ENCODE measurements at regions not wholly inside any gene's neighbourhood (a gene's known extent, or its start where the extent isn't known, plus 50 kb on each side); places are given as distances from the start of the nearest gene placed in this dataset.
"Not testable (repeated sequence)": the region's sequence is repeated elsewhere in the genome, so short reads cannot be mapped to it uniquely, and the experiment has no call there.

DNA sequence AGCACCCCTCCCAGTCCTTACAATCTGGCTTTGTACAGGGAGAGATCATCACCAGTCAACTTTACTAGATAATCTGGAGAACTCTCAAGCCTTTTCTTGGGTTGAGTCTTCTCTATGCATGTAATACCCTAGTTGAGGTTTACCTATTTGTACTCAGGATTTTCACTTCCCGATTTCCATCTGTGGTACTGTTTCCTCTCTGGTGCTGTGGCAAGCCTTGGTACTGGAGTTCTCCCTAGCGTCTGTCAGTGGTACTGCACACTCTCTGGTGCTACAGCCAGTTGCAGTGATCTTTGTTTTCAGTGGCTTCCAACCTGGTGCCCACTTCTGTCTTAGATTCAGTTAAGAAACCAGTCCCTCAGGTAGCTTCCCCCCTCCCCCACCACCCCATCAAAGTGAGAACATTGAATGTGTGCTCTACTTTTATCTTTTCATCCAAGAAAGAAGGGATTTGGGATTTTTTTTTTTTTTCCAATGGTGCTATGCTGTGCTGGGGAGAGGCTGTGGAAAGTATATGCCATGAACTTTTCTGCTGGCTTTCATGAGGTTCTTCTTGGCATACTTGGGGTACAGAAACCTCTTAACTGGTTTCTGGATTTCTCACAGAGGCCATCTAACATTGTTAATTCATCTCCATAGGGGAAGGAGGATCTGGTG lies 69.4 kb upstream of the EVL start:
- DNase-seq (ENCODE audit: low read depth in 2 of 2), result peak; percentile 24 to 45

DNA sequence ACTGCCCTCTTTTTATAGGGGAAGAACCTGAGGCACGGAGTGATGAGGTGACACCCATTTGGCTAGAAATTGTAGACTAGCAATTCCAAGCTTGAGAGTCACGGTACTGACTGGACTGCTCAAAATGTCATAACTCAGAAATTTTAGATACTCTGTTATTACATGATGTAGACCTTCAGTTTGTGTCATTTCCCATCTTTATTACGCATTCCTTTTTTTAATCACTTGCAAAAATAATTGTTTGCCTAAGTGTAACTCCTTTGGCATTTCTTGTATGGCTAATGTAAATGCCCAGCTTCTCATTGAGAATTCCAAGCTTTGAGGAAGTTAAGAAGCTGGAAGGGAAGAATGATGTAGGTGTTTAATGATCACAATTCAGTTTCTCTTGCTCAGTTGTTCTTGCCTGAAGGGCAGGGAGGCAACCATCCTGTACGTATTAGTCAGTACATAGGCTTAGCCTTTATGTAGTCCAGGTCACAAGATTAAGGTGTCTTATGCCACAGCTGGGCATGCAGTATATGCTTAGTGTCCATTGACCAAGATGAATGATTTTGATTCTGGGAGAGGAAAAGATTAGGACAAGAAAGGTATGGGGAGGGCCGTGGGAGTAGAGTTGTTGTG lies 68.2 kb upstream of the EVL start:
- DNase-seq (ENCODE audit: low read depth in 2 of 2), result no peak

DNA sequence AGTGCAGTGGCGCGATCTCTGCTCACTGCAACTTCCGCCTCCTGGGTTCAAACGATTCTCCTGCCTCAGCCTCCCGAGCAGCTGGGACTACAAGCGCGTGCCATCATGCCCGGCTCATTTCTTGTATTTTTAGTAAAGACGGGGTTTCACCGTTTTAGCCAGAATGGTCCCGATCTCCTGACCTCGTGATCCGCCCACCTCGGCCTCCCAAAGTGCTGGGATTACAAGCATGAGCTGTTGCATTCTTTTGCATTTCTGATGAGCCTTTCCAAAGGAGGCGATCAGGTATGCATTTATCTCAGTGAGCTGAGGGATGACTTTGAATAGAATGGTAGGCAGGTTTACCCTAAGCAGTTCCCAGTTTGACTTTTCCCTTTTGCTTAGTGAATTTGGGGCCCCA lies 64.8 kb upstream of the EVL start:
- DNase-seq (ENCODE audit: low read depth in 2 of 2), result not testable (repeated sequence)

DNA sequence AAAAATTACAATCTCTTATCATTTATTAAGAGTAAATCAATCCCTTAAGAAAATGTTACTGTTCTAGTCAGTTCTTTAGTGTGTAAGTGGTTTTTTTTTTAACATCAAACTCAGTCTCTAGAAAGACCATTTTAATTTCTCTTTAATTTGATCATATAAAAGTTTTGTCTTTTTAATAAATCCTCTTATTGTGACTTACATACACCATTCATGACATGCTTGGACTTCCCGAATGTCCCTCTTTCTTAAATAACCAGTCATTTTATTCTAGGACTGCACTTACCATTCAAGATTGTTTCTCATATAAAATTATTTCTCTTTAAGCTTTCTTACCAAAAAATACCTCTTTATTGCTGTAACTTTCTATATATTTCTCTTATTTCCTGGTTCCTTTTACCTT lies 60.8 kb upstream of the EVL start:
- DNase-seq (ENCODE audit: low read depth in 2 of 2), result no peak

DNA sequence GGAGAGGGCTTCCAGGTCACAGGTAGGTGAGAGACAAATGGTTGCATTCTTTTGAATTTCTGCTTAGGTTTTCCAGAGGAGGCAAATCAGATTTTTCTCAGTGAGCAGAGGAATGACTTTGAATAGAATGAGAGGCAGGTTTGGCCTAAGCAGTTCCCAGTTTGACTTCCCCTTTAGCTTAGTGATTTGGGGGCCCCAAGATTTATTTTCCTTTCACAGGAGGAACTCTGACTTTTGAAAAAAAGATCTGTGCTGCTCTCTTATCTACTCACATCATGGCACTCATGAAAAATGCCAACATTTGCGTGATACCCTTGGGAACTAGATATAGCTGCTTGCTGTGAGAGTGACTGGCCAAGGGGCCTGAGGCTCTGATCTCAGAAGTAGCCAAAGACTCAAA lies 58.0 kb upstream of the EVL start:
- DNase-seq (ENCODE audit: low read depth in 2 of 2), result no peak

DNA sequence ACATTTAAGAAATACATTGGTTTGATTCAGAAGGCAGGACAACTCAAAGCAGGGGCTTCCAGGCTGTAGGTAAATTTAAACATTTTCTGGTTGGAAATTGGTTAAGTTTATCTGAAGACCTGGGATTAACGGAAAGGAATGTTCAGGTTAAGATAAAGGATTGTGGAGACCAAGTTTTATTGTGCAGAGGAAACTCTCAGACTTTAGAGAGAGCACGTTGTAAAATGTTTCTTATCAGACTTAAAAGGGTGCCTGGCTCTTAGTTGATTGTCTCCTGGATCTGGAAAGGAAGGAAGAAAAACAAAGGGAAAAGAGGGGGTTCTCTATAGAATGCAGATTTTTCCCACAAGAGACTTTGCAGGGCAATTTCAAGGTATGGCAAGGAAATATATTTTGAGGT lies 55.4 kb upstream of the EVL start:
- DNase-seq (ENCODE audit: low read depth in 2 of 2), result not testable (repeated sequence)

DNA sequence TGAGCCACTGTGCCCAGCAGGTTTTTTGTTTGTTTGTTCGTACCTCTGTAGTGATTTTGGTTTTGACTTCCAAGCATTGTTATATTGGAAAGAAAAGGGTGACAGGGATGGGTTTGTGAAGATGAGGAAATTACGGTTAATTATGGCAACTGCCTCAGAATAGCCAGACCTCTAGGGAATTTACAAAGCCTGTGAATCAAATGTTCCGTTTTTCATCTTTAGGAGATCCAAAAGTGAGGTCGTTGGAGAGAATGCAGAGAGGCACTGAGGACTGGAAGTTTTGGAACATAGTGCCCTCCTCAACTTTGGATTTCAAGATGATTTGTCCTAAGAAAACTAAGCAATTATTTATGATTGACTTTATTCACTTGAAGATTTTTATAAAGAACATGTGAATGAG lies 54.5 kb upstream of the EVL start:
- DNase-seq (ENCODE audit: low read depth in 2 of 2), result no peak

DNA sequence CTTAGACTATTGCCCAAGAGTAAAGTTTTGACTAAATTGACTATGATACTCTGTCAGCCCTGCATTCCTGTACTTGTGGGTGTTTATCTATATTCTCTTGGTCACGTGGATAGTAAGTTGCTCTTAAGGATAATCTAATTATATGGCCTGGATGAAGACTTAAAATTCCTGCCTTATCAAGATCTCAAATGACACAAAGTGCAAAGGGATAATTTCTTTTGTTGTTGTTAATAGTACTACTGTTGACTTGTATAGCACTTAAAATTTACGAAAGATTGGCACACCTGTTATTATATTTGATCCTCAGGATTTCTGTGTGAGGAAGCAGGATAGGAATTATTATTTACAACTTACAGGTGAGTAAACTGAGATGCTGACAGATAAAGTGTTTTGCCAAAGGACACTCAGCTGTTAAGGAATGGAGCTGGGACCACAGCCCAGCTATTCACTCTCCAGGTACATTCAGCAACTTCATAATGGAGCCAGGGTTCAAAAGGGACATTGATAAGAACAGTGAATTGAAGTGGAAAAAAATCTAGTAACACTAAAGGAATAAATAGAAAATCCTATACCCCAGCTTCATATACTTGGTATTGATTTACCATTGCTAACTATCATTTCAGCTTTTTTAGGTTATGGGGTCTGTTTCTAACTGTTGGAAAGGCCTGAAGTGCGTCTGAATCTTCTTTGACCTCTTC lies 53.4 kb upstream of the EVL start:
- DNase-seq (ENCODE audit: low read depth in 2 of 2), result no peak

DNA sequence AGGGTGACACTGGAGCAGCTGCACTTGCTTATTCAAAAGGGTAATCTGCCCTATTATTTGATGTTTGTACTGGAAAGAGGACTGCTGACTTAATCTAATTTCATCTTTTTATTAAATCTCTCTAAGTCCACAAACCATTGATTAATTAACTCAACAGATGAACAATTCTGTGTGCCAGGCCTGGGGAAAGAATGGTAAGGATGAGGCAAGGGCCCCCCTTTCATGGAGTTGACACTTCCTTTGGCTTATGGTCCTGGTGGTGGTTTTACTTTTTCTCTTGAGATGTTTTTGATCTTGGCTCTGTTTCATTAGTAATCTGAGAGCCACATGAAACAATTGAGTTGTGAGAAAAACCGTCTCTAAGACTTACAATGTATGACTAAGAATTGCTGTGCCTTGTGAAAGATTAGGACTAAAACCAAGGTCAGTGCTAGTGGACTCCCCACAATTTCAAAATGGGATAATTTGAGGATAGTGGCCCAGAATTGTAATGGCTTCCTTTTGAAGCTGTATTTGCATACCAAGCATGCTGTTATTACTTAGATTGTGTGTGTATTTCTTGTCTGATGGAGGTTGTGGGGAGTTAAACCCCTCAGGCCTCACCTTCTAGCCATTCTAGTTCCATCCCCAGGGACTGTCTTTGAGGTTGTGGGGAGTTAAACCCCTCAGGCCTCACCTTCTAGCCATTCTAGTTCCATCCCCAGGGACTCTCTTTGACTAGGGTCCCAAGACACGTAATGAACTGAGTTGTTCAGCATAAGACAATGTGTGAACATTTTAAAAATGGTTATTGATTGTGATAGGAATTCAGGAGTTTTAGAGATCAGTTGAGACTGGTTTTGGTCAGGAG lies 52.5 kb upstream of the EVL start:
- DNase-seq (ENCODE audit: low read depth in 2 of 2), result no peak

DNA sequence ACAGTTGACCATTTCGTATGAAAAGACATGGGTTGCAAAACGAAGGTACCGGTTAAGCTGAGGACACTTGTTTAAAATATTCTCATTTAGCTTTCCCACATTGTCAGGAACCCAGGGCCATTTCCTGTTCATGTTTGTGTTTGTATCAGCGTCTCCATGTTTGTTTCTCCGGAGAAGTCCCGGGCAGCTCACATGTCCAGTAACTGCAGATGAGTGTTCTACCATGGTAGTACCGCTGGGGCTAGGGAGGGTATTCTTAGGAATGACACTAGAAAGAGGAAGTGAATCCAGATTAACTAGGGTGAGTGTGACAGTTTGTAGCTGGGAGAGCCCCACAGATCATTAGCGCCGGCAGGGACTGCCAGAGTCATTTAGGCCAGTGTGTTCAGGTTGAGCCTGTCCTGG lies 50.0 kb upstream of the EVL start:
- no peak for DNase-seq (ENCODE audit: low read depth in 2 of 2)
